GM23338 (cell line): ENCODE measurements at regions not wholly inside any gene's neighbourhood (a gene's known extent, or its start where the extent isn't known, plus 50 kb on each side); places are given as distances from the start of the nearest gene placed in this dataset.

Experiments used
- CREB1 ChIP-seq: fragments of 250-450 bp; sonication (Bioruptor Pico); IDR thresholded peaks from 2 replicates; pipeline ENCODE4 v1.5.0; 2020; ENCODE audit warnings: low read depth, mild to moderate bottlenecking, moderate library complexity
- CTCF ChIP-seq, 2 experiments: fragments of 200-600 bp in 1 of 2; sonication (generic) in 1 of 2; conservative IDR thresholded peaks; 2 replicates each; pipeline versions ENCODE4 v1.5.1 to v1.6.1; 2016 to 2017; ENCODE audit warnings: antibody characterized with exemption in 2 of 2, low read depth in 2 of 2, mild to moderate bottlenecking in 2 of 2, moderate library complexity in 1 of 2
- ETS1 ChIP-seq: IDR thresholded peaks from 2 replicates; pipeline ENCODE4 v1.6.1; 2016; ENCODE audit warnings: antibody characterized with exemption
- EZH2 ChIP-seq: fragments of 200-600 bp; sonication (generic); IDR thresholded peaks from one replicate; pipeline ENCODE4 v1.8.0; 2017; ENCODE audit warnings: antibody characterized with exemption, mild to moderate bottlenecking, low read depth; ENCODE audit not compliant: unreplicated experiment
- EZH2phosphoT487 ChIP-seq: fragments of 200-600 bp; sonication (generic); IDR thresholded peaks from one replicate; pipeline ENCODE4 v1.8.1; 2018; ENCODE audit warnings: antibody characterized with exemption; ENCODE audit not compliant: unreplicated experiment
- JUNB ChIP-seq: IDR thresholded peaks from one replicate; pipeline ENCODE4 v1.6.1; 2016; ENCODE audit warnings: antibody characterized with exemption; ENCODE audit not compliant: unreplicated experiment
- NANOG ChIP-seq: IDR thresholded peaks from 2 replicates; pipeline ENCODE4 v1.6.1; 2016; ENCODE audit warnings: antibody characterized with exemption, borderline replicate concordance
- POLR2AphosphoS5 ChIP-seq: IDR thresholded peaks from 2 replicates; pipeline ENCODE4 v1.6.1; 2016; ENCODE audit warnings: antibody characterized with exemption, low read depth
- REST ChIP-seq: IDR thresholded peaks from one replicate; pipeline ENCODE4 v1.6.1; 2018; ENCODE audit warnings: antibody characterized with exemption; ENCODE audit not compliant: unreplicated experiment
- STAT1 ChIP-seq: IDR thresholded peaks from one replicate; pipeline ENCODE4 v1.6.1; 2016; ENCODE audit warnings: antibody characterized with exemption; ENCODE audit not compliant: unreplicated experiment
- ZNF114 ChIP-seq: fragments of 250-450 bp; sonication (Bioruptor Pico); IDR thresholded peaks from 2 replicates; pipeline ENCODE4 v1.5.0; 2020; ENCODE audit warnings: mild to moderate bottlenecking, moderate library complexity
- ZNF331 ChIP-seq: fragments of 250-450 bp; sonication (Bioruptor Pico); IDR thresholded peaks from 2 replicates; pipeline ENCODE4 v1.5.0; 2020; ENCODE audit warnings: low read depth, mild to moderate bottlenecking, moderate library complexity
- ZNF462 ChIP-seq: fragments of 250-450 bp; sonication (Bioruptor Pico); IDR thresholded peaks from 2 replicates; pipeline ENCODE4 v1.5.0; 2020; ENCODE audit warnings: mild to moderate bottlenecking, moderate library complexity

GRCh38 chr5:159705948-159706347 lies 210.3 kb upstream of the ADRA1B start:
- TF ChIP-seq POLR2AphosphoS5 (no peak), EZH2 (no peak), CTCF (conservative IDR thresholded peaks at IDR 0.05; ENCODE audit: low read depth in 2 of 2) (no peak), ZNF114 (CRISPR knock-in tag) (no peak), JUNB (no peak), ETS1 (no peak), REST (no peak), EZH2phosphoT487 (no peak), NANOG (no peak), CREB1 (CRISPR knock-in tag) (no peak), STAT1 (no peak), ZNF462 (CRISPR knock-in tag) (no peak), ZNF331 (CRISPR knock-in tag) (no peak)
